Pancreas (tissue), 10 donors: ENCODE measurements at regions not wholly inside any gene's neighbourhood (a gene's known extent, or its start where the extent isn't known, plus 50 kb on each side); places are given as distances from the start of the nearest gene placed in this dataset.

ENCODE experiments used
- ATAC-seq, 4 donors: fragments of 200-7000 bp; cut with Tn5 transposase; one replicate each; pipeline versions ENCODE4 v1.8.0 to v1.9.1; 2020; ENCODE audit warnings: mild to moderate bottlenecking in 4 of 4, moderate library complexity in 4 of 4
- DNase-seq, 6 donors: peaks; one replicate each; pipeline ENCODE4 v3.0.0-alpha.2; 2020
- FAIRE-seq: peaks from 2 replicates; lab custom pipeline; 2012; peaks lifted over from hg19 to GRCh38; lab: Jason Lieb, UNC
- H3K27ac ChIP-seq, 4 donors: fragments of 200-600 bp; sonication (generic); 1 replicate in 3 of 4; 2 replicates in 1 of 4; pipeline versions ENCODE4 v1.5.0 to v1.8.0; 2020
- H3K27me3 ChIP-seq, 4 donors: fragments of 200-600 bp; one replicate each; pipeline ENCODE4 v1.8.0; 2021
- H3K36me3 ChIP-seq, 3 donors: fragments of 200-600 bp; sonication (generic) in 1 of 3; one replicate each; pipeline versions ENCODE4 v1.5.0 to v1.8.0; 2020 to 2021
- H3K4me1 ChIP-seq, 3 donors: fragments of 200-600 bp; one replicate each; pipeline ENCODE4 v1.8.0; 2021
- H3K4me3 ChIP-seq, 4 donors: fragments of 200-600 bp; sonication (generic) in 2 of 4; one replicate each; pipeline versions ENCODE4 v1.5.0 to v1.8.0; 2020 to 2021
- H3K9me3 ChIP-seq, 4 donors: fragments of 200-600 bp; one replicate each; pipeline ENCODE4 v1.8.0; 2021
- CTCF ChIP-seq, 4 donors: fragments of 200-600 bp; sonication (generic) in 3 of 4; IDR thresholded peaks; one replicate each; pipeline versions ENCODE4 v1.5.0 to v1.8.0; 2021; ENCODE audit warnings: antibody characterized with exemption in 4 of 4
- WGBS, 2 donors: extraction: QIAGEN DNeasy Blood & Tissue Kit; methylation state at CpG; one replicate each; pipeline ENCODE4 v1.1.7; 2013; 5-methylcytosine and 5-hydroxymethylcytosine counted together
- intact Hi-C, 3 donors: fragments of 100-400 bp; cut with DNase I; formaldehyde crosslinking; loops; one replicate each; pipeline versions ENCODE4 v1.11.1 to v1.14.2; 2022
- donor health status: healthy with polysubstance abuse.
- donor health status: DM: no; HTN: no; CAD: no; lungs with moderate emphysema.
- donor health status: DM: no; HTN: no; CAD: no.
- donor health status: control.
- donor health status: control.
- donor health status: Bipolar disorder and iron deficiency.
- donor health status: DM: yes; HTN: yes; CAD: no.
- donor health status: DM: no; HTN: no; CAD: no.
- donor health status: DM: no; HTN: no; CAD: no.
- donor health status: DM: yes; HTN: yes; CAD: no.

- intact Hi-C loops, result no loop called here
- TF ChIP-seq CTCF (IDR thresholded peaks at IDR 0.05), result no peak
- H3K27me3 ChIP-seq, result peaks cover 0 to 5% (median 0%) of the 10 kb centered on the region in 4 donors
- no peak overlapping the region for H3K27ac ChIP-seq
- H3K9me3 ChIP-seq, result peaks cover 0 to 3% (median 0%) of the 10 kb centered on the region in 4 donors
- ATAC-seq (no peak), DNase-seq (no peak), FAIRE-seq (no peak)
- H3K4me1 ChIP-seq, result no peaks in the 10 kb centered on the region
- no peak overlapping the region for H3K4me3 ChIP-seq
- no peaks in the 10 kb centered on the region for H3K36me3 ChIP-seq
- 40 to 47% methylated on average over 4 of the region's 4 CpGs for WGBS, 2 donors
Measured at GRCh38 chr3:35322070-35322469, 317.3 kb upstream of the ARPP21 start.

- no peak overlapping the region for H3K4me3 ChIP-seq
- H3K9me3 ChIP-seq, result peaks cover 0 to 2% (median 0%) of the 10 kb centered on the region in 4 donors
- H3K36me3 ChIP-seq, result no peaks in the 10 kb centered on the region
- WGBS, 2 donors, result 71 to 80% methylated on average over 3 of the region's 3 CpGs
- no peak for TF ChIP-seq CTCF (IDR thresholded peaks at IDR 0.05)
- ATAC-seq (no peak), FAIRE-seq (no peak), DNase-seq (no peak)
- H3K4me1 ChIP-seq, result no peaks in the 10 kb centered on the region
- no peaks in the 10 kb centered on the region for H3K27me3 ChIP-seq
- no peak overlapping the region for H3K27ac ChIP-seq
- intact Hi-C loops, result no loop called here
Measured at GRCh38 chr3:35335703-35336102, 303.6 kb upstream of the ARPP21 start.

GRCh38 chr3:35336601-35337000, 302.7 kb upstream of the ARPP21 start:
- Histone ChIP-seq H3K4me1 (no peaks in the 10 kb centered on the region), H3K27me3 (no peaks in the 10 kb centered on the region), H3K4me3 (no peak overlapping the region), H3K27ac (no peak overlapping the region), H3K9me3 (peaks cover 0 to 2% (median 0%) of the 10 kb centered on the region in 4 donors), H3K36me3 (no peaks in the 10 kb centered on the region)
- no peak for ATAC-seq
- TF ChIP-seq CTCF (IDR thresholded peaks at IDR 0.05), result no peak
- intact Hi-C loops, result no loop called here
- no peak for DNase-seq
- no peak for FAIRE-seq

GRCh38 chr3:35338186-35338585, 301.1 kb upstream of the ARPP21 start:
- no peaks in the 10 kb centered on the region for H3K4me1 ChIP-seq
- peaks cover 0 to 2% (median 0%) of the 10 kb centered on the region in 4 donors for H3K9me3 ChIP-seq
- H3K36me3 ChIP-seq, result no peaks in the 10 kb centered on the region
- ATAC-seq, result no peak
- no peak overlapping the region for H3K4me3 ChIP-seq
- no peak for DNase-seq
- WGBS, 2 donors, result 8 to 11% methylated on average over 2 of the region's 2 CpGs
- no peak overlapping the region for H3K27ac ChIP-seq
- intact Hi-C loops, result no loop called here
- no peak for TF ChIP-seq CTCF (IDR thresholded peaks at IDR 0.05)
- no peaks in the 10 kb centered on the region for H3K27me3 ChIP-seq
- FAIRE-seq, result no peak

GRCh38 chr3:35380196-35380595, 259.1 kb upstream of the ARPP21 start:
- TF ChIP-seq CTCF (IDR thresholded peaks at IDR 0.05), result no peak
- H3K4me3 ChIP-seq, result no peak overlapping the region
- no peaks in the 10 kb centered on the region for H3K36me3 ChIP-seq
- DNase-seq, result no peak
- 32 to 44% methylated on average over 1 of the region's 1 CpG for WGBS, 2 donors
- H3K4me1 ChIP-seq, result no peaks in the 10 kb centered on the region
- no peaks in the 10 kb centered on the region for H3K9me3 ChIP-seq
- no peak overlapping the region for H3K27ac ChIP-seq
- no peaks in the 10 kb centered on the region for H3K27me3 ChIP-seq
- intact Hi-C loops, result no loop called here
- FAIRE-seq, result no peak
- no peak for ATAC-seq
